HG02973 (cell line): ENCODE measurements at regions not wholly inside any gene's neighbourhood (a gene's known extent, or its start where the extent isn't known, plus 50 kb on each side); places are given as distances from the start of the nearest gene placed in this dataset.

ENCODE experiments used
- ATAC-seq: cut with Tn5 transposase; IDR thresholded peaks from one replicate; pipeline ENCODE4 v1.9.1; 2021; ENCODE audit warnings: moderate library complexity; ENCODE audit not compliant: unreplicated experiment

GRCh38 chr10:28952523-28952922, 275.2 kb downstream of the BAMBI start:
- ATAC-seq: no peak

GRCh38 chr10:28954211-28954610, 276.9 kb downstream of the BAMBI start:
- ATAC-seq: no peak

GRCh38 chr10:28958468-28958867, 281.1 kb downstream of the BAMBI start:
- no peak for ATAC-seq

GRCh38 chr10:28959850-28960501, 282.7 kb downstream of the BAMBI start:
- no peak for ATAC-seq

GRCh38 chr10:28962768-28963167, 285.4 kb downstream of the BAMBI start:
- no peak for ATAC-seq

- ATAC-seq: no peak
These were observed 286.4 kb downstream of the BAMBI start for GRCh38 chr10:28963539-28964221.

- ATAC-seq: no peak
These were observed 288.6 kb downstream of the BAMBI start for GRCh38 chr10:28965937-28966336.

- ATAC-seq: no peak
These were observed 289.7 kb downstream of the BAMBI start for GRCh38 chr10:28967031-28967430.

- no peak for ATAC-seq
These were observed 292.1 kb downstream of the BAMBI start for GRCh38 chr10:28969413-28969812.

- no peak for ATAC-seq
These were observed 292.9 kb downstream of the BAMBI start for GRCh38 chr10:28970231-28970630.

- no peak for ATAC-seq
These were observed 293.9 kb downstream of the BAMBI start for GRCh38 chr10:28971255-28971654.

- no peak for ATAC-seq
These were observed 294.4 kb downstream of the BAMBI start for GRCh38 chr10:28971764-28972163.

GRCh38 chr10:28973309-28973972, 296.1 kb downstream of the BAMBI start:
- ATAC-seq: no peak

GRCh38 chr10:28975891-28976531, 298.7 kb downstream of the BAMBI start:
- no peak for ATAC-seq

GRCh38 chr10:28977518-28977917, 300.2 kb downstream of the BAMBI start:
- no peak for ATAC-seq

GRCh38 chr10:28980264-28980663, 302.9 kb downstream of the BAMBI start:
- ATAC-seq: no peak

GRCh38 chr10:28981007-28981406, 303.7 kb downstream of the BAMBI start:
- ATAC-seq: no peak

GRCh38 chr10:28982974-28983373, 305.7 kb downstream of the BAMBI start:
- no peak for ATAC-seq

GRCh38 chr10:28983799-28984198, 305.1 kb upstream of the LYZL1 start:
- no peak for ATAC-seq

- no peak for ATAC-seq
These were observed 304.4 kb upstream of the LYZL1 start for GRCh38 chr10:28984431-28984830.

GRCh38 chr10:28985137-28985885, 303.6 kb upstream of the LYZL1 start:
- no peak for ATAC-seq
